K562 (cell line): ENCODE measurements at regions not wholly inside any gene's neighbourhood (a gene's known extent, or its start where the extent isn't known, plus 50 kb on each side); places are given as distances from the start of the nearest gene placed in this dataset.

Source experiments
- ATAC-seq: fragments of 200-7000 bp; cut with Tn5 transposase; 3 replicates; pipeline ENCODE4 v1.9.1; 2020; ENCODE audit warnings: moderate library complexity
- BruUV-seq: library from RNA; stranded (reverse); fragments of 400-500 nt; replicated peaks from 2 replicates; lab custom pipeline; 2021; lab: Mats Ljungman, UMichigan
- CTCF ChIA-PET: fragments of 300-600 bp; formaldehyde crosslinking; extraction: SDS; loops from one replicate; lab custom pipeline; 2021; ENCODE audit warnings: low intra/inter-chr PET ratio; lab: Yijun Ruan, JAX
- POLR2A ChIA-PET: fragments of 300-600, 350-650 bp; sonication (Branson Sonifier 250); formaldehyde crosslinking; extraction: SDS; loops from one replicate; lab custom pipeline; 2021; ENCODE audit warnings: antibody characterized with exemption, inconsistent platforms; lab: Yijun Ruan, JAX
- DNase-seq, 4 experiments: peaks; one replicate each; pipeline versions ENCODE4 v3.0.0 to v3.0.0-alpha.2; 2011 to 2018; ENCODE audit warnings: low spot score in 3 of 4, mixed read lengths in 3 of 4; ENCODE audit errors: extremely low read depth in 1 of 4
- FAIRE-seq: peaks from 2 replicates; lab custom pipeline; 2011; peaks lifted over from hg19 to GRCh38; lab: Jason Lieb, UNC
- H2AFZ ChIP-seq: 2 replicates; pipeline ENCODE4 v1.6.0; 2011; ENCODE audit warnings: low read depth, low read length, control low read depth, inconsistent platforms
- H3K27ac ChIP-seq: fragments of 200-600 bp; 3 replicates; pipeline ENCODE4 v1.8.0; 2011; ENCODE audit warnings: low read depth, mild to moderate bottlenecking, control low read depth, inconsistent platforms, low read length, moderate library complexity, mixed read lengths; ENCODE audit errors: extremely low read depth
- H3K27me3 ChIP-seq, 2 experiments: fragments of 300-600 bp in 1 of 2; 2 replicates in 1 of 2; 3 replicates in 1 of 2; pipeline versions ENCODE4 v1.6.0 to v1.8.0; 2011; ENCODE audit warnings: inconsistent platforms in 2 of 2, low read length in 2 of 2, mild to moderate bottlenecking in 1 of 2, mixed read lengths in 1 of 2, moderate library complexity in 1 of 2; ENCODE audit not compliant: control insufficient read depth in 2 of 2, insufficient read depth in 2 of 2
- H3K36me3 ChIP-seq: fragments of 300-600 bp; 3 replicates; pipeline ENCODE4 v1.8.0; 2011; ENCODE audit warnings: mild to moderate bottlenecking, low read length, inconsistent platforms; ENCODE audit not compliant: control insufficient read depth, insufficient read depth
- H3K4me1 ChIP-seq, 2 experiments: fragments of 200-600 bp in 1 of 2; replicated peaks in 1 of 2; 2 replicates in 1 of 2; 3 replicates in 1 of 2; pipeline versions ENCODE4 v1.5.1 to v1.8.0; 2011; ENCODE audit warnings: inconsistent platforms in 2 of 2, low read length in 2 of 2, mild to moderate bottlenecking in 1 of 2, mixed read lengths in 1 of 2, moderate library complexity in 1 of 2; ENCODE audit not compliant: control insufficient read depth in 2 of 2, insufficient read depth in 2 of 2
- H3K4me2 ChIP-seq: 2 replicates; pipeline ENCODE4 v1.6.1; 2011; ENCODE audit warnings: low read length, control low read depth, inconsistent platforms, mixed read lengths; ENCODE audit not compliant: insufficient read depth
- H3K4me3 ChIP-seq: fragments of 200-600 bp; sonication (generic), shearing (Covaris generic); 2 replicates; pipeline ENCODE4 v1.5.1; 2016; ENCODE audit warnings: control low read depth, inconsistent platforms
- H3K79me2 ChIP-seq: fragments of 200-600 bp; 3 replicates; pipeline ENCODE4 v1.8.0; 2011; ENCODE audit warnings: low read length, inconsistent platforms; ENCODE audit not compliant: control insufficient read depth, insufficient read depth
- H3K9ac ChIP-seq, 2 experiments: 2 replicates each; pipeline versions ENCODE4 v1.6.0 to v1.6.1; 2011; ENCODE audit warnings: low read depth in 2 of 2, low read length in 2 of 2, control low read depth in 1 of 2, inconsistent platforms in 1 of 2, mild to moderate bottlenecking in 1 of 2, mixed read lengths in 1 of 2; ENCODE audit not compliant: insufficient read depth in 1 of 2
- H3K9me1 ChIP-seq: one replicate; pipeline ENCODE4 v1.6.0; 2011; ENCODE audit warnings: inconsistent platforms, mild to moderate bottlenecking, low read length, moderate library complexity; ENCODE audit not compliant: control insufficient read depth, insufficient read depth
- H3K9me3 ChIP-seq: replicated peaks from 2 replicates; pipeline ENCODE4 v1.5.1; 2011; ENCODE audit warnings: low read depth, low read length, inconsistent platforms; ENCODE audit not compliant: control insufficient read depth, insufficient read depth
- H4K20me1 ChIP-seq: replicated peaks from 2 replicates; pipeline ENCODE4 v1.6.1; 2011; ENCODE audit warnings: low read length, inconsistent platforms, mixed read lengths; ENCODE audit not compliant: control insufficient read depth, insufficient read depth
- BRD4 ChIP-seq: fragments of 200-600 bp; sonication (generic); IDR thresholded peaks from 2 replicates; pipeline ENCODE4 v1.6.1; 2017; ENCODE audit warnings: inconsistent platforms
- CC2D1A ChIP-seq: fragments of 450-650 bp; IDR thresholded peaks from 2 replicates; pipeline ENCODE4 v1.6.1; 2017; ENCODE audit warnings: mild to moderate bottlenecking
- CHD4 ChIP-seq: fragments of 200-600 bp; sonication (generic); IDR thresholded peaks from 3 replicates; pipeline ENCODE4 v1.6.1; 2012; ENCODE audit warnings: low read depth, mild to moderate bottlenecking, mixed read lengths, low read length, inconsistent platforms; ENCODE audit not compliant: insufficient read depth, insufficient replicate concordance, poor library complexity, severe bottlenecking
- COPS2 ChIP-seq: fragments of 450-650 bp; conservative IDR thresholded peaks from 2 replicates; pipeline ENCODE4 v1.6.1; 2016; ENCODE audit warnings: mild to moderate bottlenecking, moderate library complexity
- CXXC5 ChIP-seq: fragments of 250-450 bp; sonication (Bioruptor Pico); IDR thresholded peaks from 2 replicates; pipeline ENCODE4 v1.8.0; 2022; ENCODE audit warnings: inconsistent platforms, mild to moderate bottlenecking, moderate library complexity
- FOXA3 ChIP-seq, 2 experiments: fragments of 450-650 bp in 1 of 2; sonication (generic) in 1 of 2; formaldehyde crosslinking; IDR thresholded peaks in 1 of 2; conservative IDR thresholded peaks in 1 of 2; 2 replicates each; pipeline versions ENCODE4 v1.4.0 to v1.8.0; 2020 to 2022; ENCODE audit warnings: mild to moderate bottlenecking in 2 of 2, missing genetic modification reagents in 1 of 2
- FOXJ3 ChIP-seq: sonication (generic); formaldehyde crosslinking; IDR thresholded peaks from 2 replicates; pipeline ENCODE4 v1.4.0; 2020; ENCODE audit warnings: mild to moderate bottlenecking, missing genetic modification reagents
- GTF2E2 ChIP-seq: fragments of 200-800 bp; sonication (Bioruptor generic); IDR thresholded peaks from 2 replicates; pipeline ENCODE4 v1.6.1; 2016; ENCODE audit warnings: missing genetic modification characterization, missing compliant biosample characterization
- HDAC3 ChIP-seq: fragments of 450-650 bp; IDR thresholded peaks from 2 replicates; pipeline ENCODE4 v1.6.1; 2018; ENCODE audit warnings: borderline replicate concordance, mild to moderate bottlenecking, moderate library complexity; ENCODE audit not compliant: partially characterized antibody
- NR4A1 ChIP-seq, 2 experiments: fragments of 250-450 bp in 1 of 2; fragments of 450-650 bp in 1 of 2; sonication (Bioruptor Pico) in 1 of 2; IDR thresholded peaks; 2 replicates each; pipeline versions ENCODE4 v1.4.0 to v1.6.1; 2016 to 2020; ENCODE audit warnings: mild to moderate bottlenecking in 2 of 2, missing compliant biosample characterization in 1 of 2, missing genetic modification characterization in 1 of 2, moderate library complexity in 1 of 2
- RUNX1 ChIP-seq: sonication (generic); IDR thresholded peaks from 2 replicates; pipeline ENCODE4 v1.6.1; 2016; ENCODE audit warnings: antibody characterized with exemption, low read depth
- STAT5A ChIP-seq: IDR thresholded peaks from 2 replicates; pipeline ENCODE4 v1.6.1; 2012; ENCODE audit warnings: low read length, inconsistent platforms, borderline replicate concordance
- TAF9B ChIP-seq: fragments of 450-650 bp; IDR thresholded peaks from 2 replicates; pipeline ENCODE4 v1.6.1; 2018; ENCODE audit warnings: mild to moderate bottlenecking; ENCODE audit not compliant: partially characterized antibody
- TSC22D4 ChIP-seq: fragments of 450-650 bp; IDR thresholded peaks from 2 replicates; pipeline ENCODE4 v1.6.1; 2016; ENCODE audit warnings: missing genetic modification characterization, missing biosample characterization, control low read depth
- U2AF2 ChIP-seq: fragments of 200-400 bp; formaldehyde crosslinking; optimal IDR thresholded peaks from 2 replicates; pipeline ENCODE3; 2017; ENCODE audit warnings: low read depth, mild to moderate bottlenecking, low read length
- ZC3H8 ChIP-seq: fragments of 450-650 bp; IDR thresholded peaks from 2 replicates; pipeline ENCODE4 v1.6.1; 2017
- ZNF318 ChIP-seq, 2 experiments: fragments of 450-650 bp; IDR thresholded peaks; 2 replicates each; pipeline ENCODE4 v1.6.1; 2016; ENCODE audit warnings: mild to moderate bottlenecking in 2 of 2, borderline replicate concordance in 1 of 2, low read depth in 1 of 2, moderate library complexity in 1 of 2
- ZNF77 ChIP-seq: fragments of 250-450 bp; sonication (Bioruptor Pico); IDR thresholded peaks from 2 replicates; pipeline ENCODE4 v1.5.0; 2020
- in situ Hi-C: fragments of 300-500 bp; cut with MboI; formaldehyde crosslinking; loops from 4 replicates; pipeline ENCODE4 v1.15.0; 2018; ENCODE audit warnings: inconsistent platforms, mixed read lengths
- intact Hi-C: fragments of 100-400 bp; cut with micrococcal nuclease; formaldehyde crosslinking; loops from 2 replicates; pipeline ENCODE4 v1.14.2; 2022

- Histone ChIP-seq H4K20me1 (no peaks in the 10 kb centered on the region), H3K79me2 (no peaks in the 10 kb centered on the region), H3K27me3 (no peaks in the 10 kb centered on the region), H3K9me1 (no peaks in the 10 kb centered on the region), H3K36me3 (no peaks in the 10 kb centered on the region), H3K27ac (no peak overlapping the region), H3K9ac (no peak overlapping the region), H3K9me3 (no peaks in the 10 kb centered on the region), H3K4me2 (no peak overlapping the region), H2AFZ (no peak overlapping the region), H3K4me3 (no peak overlapping the region), H3K4me1 (no peaks in the 10 kb centered on the region)
- no peak for DNase-seq
- no TSS peak for BruUV-seq
- intact Hi-C loops (no loop called here), in situ Hi-C loops (no loop called here)
- POLR2A ChIA-PET = no interaction called here
- ATAC-seq = no peak
- CTCF ChIA-PET = no interaction called here
- FAIRE-seq = no peak
- TF ChIP-seq U2AF2 (no peak), BRD4 (no peak), TAF9B (no peak), FOXJ3 (CRISPR knock-in tag) (no peak), GTF2E2 (tag) (no peak), HDAC3 (no peak), STAT5A (no peak), CC2D1A (no peak), COPS2 (no peak), ZNF77 (no peak), ZNF318 (IDR thresholded peaks at IDR 0.05; ENCODE audit: borderline replicate concordance in 1 of 2, low read depth in 1 of 2) (no peak), CXXC5 (CRISPR knock-in tag) (no peak), NR4A1 (CRISPR knock-in tag; IDR thresholded peaks at IDR 0.05) (no peak), NR4A1 (tag; IDR thresholded peaks at IDR 0.05) (no peak), CHD4 (no peak), RUNX1 (no peak), ZC3H8 (no peak), TSC22D4 (no peak), FOXA3 (CRISPR knock-in tag; conservative IDR thresholded peaks at IDR 0.05 in 1 of 2, IDR thresholded peaks at IDR 0.05 in 1 of 2) (no peak)
Measured at GRCh38 chr12:89892436-89892835, 183.8 kb upstream of the ATP2B1 start.
